ENCODE measurements at regions not wholly inside any gene's neighbourhood (a gene's known extent, or its start where the extent isn't known, plus 50 kb on each side); places are given as distances from the start of the nearest gene placed in this dataset.

DNA sequence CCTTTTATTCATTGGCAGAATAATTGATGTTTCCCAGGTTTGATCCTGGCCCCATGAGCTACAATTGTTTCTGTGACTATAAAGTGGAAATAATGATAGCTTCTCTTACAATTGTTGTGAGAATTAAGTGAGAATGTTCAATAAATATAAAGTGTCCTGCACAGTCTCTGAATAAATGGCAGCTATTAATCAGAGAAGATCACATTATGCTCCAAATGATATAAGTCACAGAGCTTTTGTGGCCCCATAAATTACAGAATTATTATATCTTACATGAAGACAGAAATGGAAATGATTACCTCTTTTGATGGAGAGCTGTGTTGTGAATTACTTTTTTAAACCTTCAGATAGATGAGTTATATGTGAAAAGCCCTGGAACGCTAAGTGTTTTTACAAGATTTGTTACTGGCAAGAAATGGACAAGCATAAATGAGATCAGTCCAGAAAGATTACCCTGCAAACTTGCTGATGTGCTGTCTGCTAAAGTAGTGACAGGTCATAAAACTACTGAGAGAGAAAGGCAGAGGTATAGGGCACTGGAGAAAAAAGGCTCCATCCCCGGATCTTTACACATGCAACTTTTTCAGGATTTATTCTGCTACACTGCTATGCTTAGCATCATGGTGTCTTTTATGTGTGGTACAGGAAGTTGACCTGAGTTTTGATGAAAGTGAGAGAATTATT lies 750.9 kb upstream of the GOT2 start:
- intact Hi-C loops (cut with micrococcal nuclease; ENCODE audit: unreplicated experiment) (no loop called here), in situ Hi-C loops (cut with MboI) (no loop called here)
- Histone ChIP-seq H4K20me1 (ENCODE audit: control insufficient read depth, insufficient read depth) (no peaks in the 10 kb centered on the region), H3K79me2 (ENCODE audit: control insufficient read depth, insufficient read depth, low read length) (no peaks in the 10 kb centered on the region), H3K4me1 (ENCODE audit: control insufficient read depth, insufficient read depth, low read length) (no peaks in the 10 kb centered on the region), H3K9ac (ENCODE audit: control insufficient read depth, insufficient read depth, low read length) (no peak overlapping the region), H3K27me3 (replicated peaks in 1 of 2; ENCODE audit: control insufficient read depth in 2 of 2, insufficient read depth in 2 of 2, low read length in 1 of 2) (no peaks in the 10 kb centered on the region), H3K36me3 (ENCODE audit: control insufficient read depth in 2 of 2, insufficient read depth in 2 of 2, low read length in 1 of 2) (no peaks in the 10 kb centered on the region), H2AFZ (ENCODE audit: control insufficient read depth, low read depth, low read length) (no peak overlapping the region), H3K4me3 (no peak overlapping the region), H3K4me2 (ENCODE audit: control insufficient read depth, insufficient read depth) (no peak overlapping the region), H3K27ac (ENCODE audit: control insufficient read depth, insufficient read depth) (no peak overlapping the region), H3K9me3 (replicated peaks; ENCODE audit: control insufficient read depth, insufficient read depth, low read length) (no peaks in the 10 kb centered on the region)
- FAIRE-seq, result no peak
- TF ChIP-seq SIX5 (IDR thresholded peaks at IDR 0.05; ENCODE audit: low read depth, low read length, severe bottlenecking), result no peak
- TF ChIP-seq, protein P1, sequence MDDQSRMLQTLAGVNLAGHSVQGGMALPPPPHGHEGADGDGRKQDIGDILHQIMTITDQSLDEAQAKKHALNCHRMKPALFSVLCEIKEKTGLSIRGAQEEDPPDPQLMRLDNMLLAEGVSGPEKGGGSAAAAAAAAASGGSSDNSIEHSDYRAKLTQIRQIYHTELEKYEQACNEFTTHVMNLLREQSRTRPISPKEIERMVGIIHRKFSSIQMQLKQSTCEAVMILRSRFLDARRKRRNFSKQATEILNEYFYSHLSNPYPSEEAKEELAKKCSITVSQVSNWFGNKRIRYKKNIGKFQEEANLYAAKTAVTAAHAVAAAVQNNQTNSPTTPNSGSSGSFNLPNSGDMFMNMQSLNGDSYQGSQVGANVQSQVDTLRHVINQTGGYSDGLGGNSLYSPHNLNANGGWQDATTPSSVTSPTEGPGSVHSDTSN (IDR thresholded peaks at IDR 0.05; ENCODE audit: insufficient replicate concordance, low read depth, low read length), result no peak
- TF ChIP-seq, protein P2, sequence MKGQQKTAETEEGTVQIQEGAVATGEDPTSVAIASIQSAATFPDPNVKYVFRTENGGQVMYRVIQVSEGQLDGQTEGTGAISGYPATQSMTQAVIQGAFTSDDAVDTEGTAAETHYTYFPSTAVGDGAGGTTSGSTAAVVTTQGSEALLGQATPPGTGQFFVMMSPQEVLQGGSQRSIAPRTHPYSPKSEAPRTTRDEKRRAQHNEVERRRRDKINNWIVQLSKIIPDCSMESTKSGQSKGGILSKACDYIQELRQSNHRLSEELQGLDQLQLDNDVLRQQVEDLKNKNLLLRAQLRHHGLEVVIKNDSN (IDR thresholded peaks at IDR 0.05; ENCODE audit: borderline replicate concordance, extremely low read length, insufficient read depth, low read depth, low read length), result no peak
- TF ChIP-seq SUPT20H (IDR thresholded peaks at IDR 0.05; ENCODE audit: borderline replicate concordance, control insufficient read depth, low read depth, low read length), result no peak
- no peak for TF ChIP-seq NFYB (IDR thresholded peaks at IDR 0.05; ENCODE audit: insufficient read depth, low read depth, low read length)
- no peak for TF ChIP-seq TARDBP (IDR thresholded peaks at IDR 0.05; ENCODE audit: borderline replicate concordance)
- TF ChIP-seq POLR2AphosphoS5 (IDR thresholded peaks at IDR 0.05; ENCODE audit: low read length), result no peak
- CTCF ChIA-PET, result interaction anchor here (0.6 to 1.7 kb wide), 2 partner anchors 16 to 645 kb away, joined by 3 to 4 read pairs; no protein-coding TSS in a partner anchor
- DNase-seq (ENCODE audit: low read depth, low spot score), result no peak
- SMC1A ChIA-PET (ENCODE audit: uncharacterized antibody, unreplicated experiment), result interaction anchor here (1.1 kb wide), 1 partner anchor 21 kb away, joined by 3 read pairs; no protein-coding TSS in a partner anchor
- no peak for ATAC-seq
- BruUV-seq (replicated peaks), result no TSS peak
- POLR2A ChIA-PET, result no interaction called here
- WGBS (ENCODE audit: insufficient coverage, insufficient replicate concordance, low lambda C conversion rate, missing lambda C conversion rate), result 21% methylated on average over 2 of the region's 2 CpGs
- RAD21 ChIA-PET (ENCODE audit: unreplicated experiment), result no interaction called here
